ENCODE measurements at regions not wholly inside any gene's neighbourhood (a gene's known extent, or its start where the extent isn't known, plus 50 kb on each side); places are given as distances from the start of the nearest gene placed in this dataset.

DNA sequence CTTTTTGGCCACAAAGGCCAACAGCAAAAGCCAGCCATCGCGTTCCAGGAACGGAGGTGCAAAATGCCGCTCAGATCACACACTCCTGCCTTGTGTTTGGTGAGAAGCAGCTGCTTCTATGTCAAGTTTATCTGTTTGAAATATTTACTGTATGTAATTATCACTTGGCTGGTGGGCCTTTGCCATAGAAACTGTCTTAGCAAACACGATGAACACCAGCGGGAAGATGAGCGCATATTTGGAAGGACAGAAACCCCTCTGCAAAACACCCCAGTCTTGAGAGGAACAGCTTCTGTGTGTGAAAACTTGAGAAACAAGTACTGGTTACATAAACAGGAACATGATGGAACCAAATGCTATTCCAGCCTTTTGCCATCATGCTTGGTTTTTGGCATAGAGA is 59.7 kb downstream of the SCG2 start:
- Histone ChIP-seq H3K36me3 (no peaks in the 10 kb centered on the region), H3K27ac (no peak overlapping the region), H3K27me3 (no peaks in the 10 kb centered on the region), H3K4me1 (peaks cover 0 to 22% (median 9%) of the 10 kb centered on the region in 4 donors), H3K4me3 (no peak overlapping the region), H3K9me3 (no peaks in the 10 kb centered on the region)
- DNase-seq, result no peak
- intact Hi-C loops (cut with DNase I; ENCODE audit: low total_unique reads), result no loop called here
- TF ChIP-seq, protein P1, sequence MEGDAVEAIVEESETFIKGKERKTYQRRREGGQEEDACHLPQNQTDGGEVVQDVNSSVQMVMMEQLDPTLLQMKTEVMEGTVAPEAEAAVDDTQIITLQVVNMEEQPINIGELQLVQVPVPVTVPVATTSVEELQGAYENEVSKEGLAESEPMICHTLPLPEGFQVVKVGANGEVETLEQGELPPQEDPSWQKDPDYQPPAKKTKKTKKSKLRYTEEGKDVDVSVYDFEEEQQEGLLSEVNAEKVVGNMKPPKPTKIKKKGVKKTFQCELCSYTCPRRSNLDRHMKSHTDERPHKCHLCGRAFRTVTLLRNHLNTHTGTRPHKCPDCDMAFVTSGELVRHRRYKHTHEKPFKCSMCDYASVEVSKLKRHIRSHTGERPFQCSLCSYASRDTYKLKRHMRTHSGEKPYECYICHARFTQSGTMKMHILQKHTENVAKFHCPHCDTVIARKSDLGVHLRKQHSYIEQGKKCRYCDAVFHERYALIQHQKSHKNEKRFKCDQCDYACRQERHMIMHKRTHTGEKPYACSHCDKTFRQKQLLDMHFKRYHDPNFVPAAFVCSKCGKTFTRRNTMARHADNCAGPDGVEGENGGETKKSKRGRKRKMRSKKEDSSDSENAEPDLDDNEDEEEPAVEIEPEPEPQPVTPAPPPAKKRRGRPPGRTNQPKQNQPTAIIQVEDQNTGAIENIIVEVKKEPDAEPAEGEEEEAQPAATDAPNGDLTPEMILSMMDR (IDR thresholded peaks at IDR 0.05), result no peak

DNA sequence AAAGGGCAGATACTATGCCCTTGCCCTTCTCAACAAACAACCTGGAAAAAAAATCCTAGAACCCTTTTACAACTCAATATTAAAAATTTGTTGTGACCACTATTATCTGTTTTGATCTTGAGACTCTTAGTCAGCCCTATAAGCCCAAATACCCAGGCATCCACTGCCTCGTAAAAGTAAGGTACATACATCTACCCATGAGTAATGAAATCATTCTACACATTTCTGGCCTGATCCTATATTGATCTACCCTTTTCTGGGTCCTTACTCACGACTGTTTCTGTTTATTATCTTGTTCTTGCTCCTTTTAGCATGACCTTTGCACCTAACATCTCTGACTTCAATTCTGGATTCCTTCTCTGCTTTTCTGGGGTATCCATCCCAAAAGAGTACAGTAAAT is 56.8 kb downstream of the SCG2 start:
- TF ChIP-seq, protein P1 (IDR thresholded peaks at IDR 0.05), result no peak
- intact Hi-C loops (cut with DNase I; ENCODE audit: low total_unique reads), result no loop called here
- H3K36me3 ChIP-seq, result no peaks in the 10 kb centered on the region
- H3K4me3 ChIP-seq, result no peak overlapping the region
- no peak for DNase-seq
- no peak overlapping the region for H3K27ac ChIP-seq
- no peaks in the 10 kb centered on the region for H3K4me1 ChIP-seq
- no peaks in the 10 kb centered on the region for H3K9me3 ChIP-seq
- no peaks in the 10 kb centered on the region for H3K27me3 ChIP-seq

DNA sequence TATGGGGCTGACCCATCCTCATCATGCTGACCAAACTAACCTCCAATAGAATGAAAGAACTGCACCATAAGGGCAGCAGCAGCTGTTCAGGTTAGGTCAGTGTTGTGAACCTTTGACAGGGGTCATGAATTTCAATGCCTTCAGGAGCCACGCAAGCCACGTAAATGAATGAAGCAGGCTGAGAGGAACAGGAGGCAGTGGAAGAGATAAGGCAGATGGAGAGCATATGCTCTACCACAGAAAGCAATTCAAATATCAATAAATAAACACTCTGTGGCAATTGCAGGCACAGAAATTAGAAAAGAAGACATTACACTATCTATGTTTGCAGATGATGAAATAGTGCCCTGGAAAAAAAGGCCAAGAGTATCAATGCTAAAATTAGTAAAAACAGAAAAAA is 56.3 kb downstream of the SCG2 start:
- Histone ChIP-seq H3K27me3 (no peaks in the 10 kb centered on the region), H3K4me3 (no peak overlapping the region), H3K27ac (no peak overlapping the region), H3K9me3 (no peaks in the 10 kb centered on the region), H3K4me1 (no peaks in the 10 kb centered on the region), H3K36me3 (no peaks in the 10 kb centered on the region)
- intact Hi-C loops (cut with DNase I; ENCODE audit: low total_unique reads), result no loop called here
- DNase-seq, result no peak
- TF ChIP-seq, protein P1 (IDR thresholded peaks at IDR 0.05), result no peak
